ENCODE measurements at regions not wholly inside any gene's neighbourhood (a gene's known extent, or its start where the extent isn't known, plus 50 kb on each side); places are given as distances from the start of the nearest gene placed in this dataset.

DNA sequence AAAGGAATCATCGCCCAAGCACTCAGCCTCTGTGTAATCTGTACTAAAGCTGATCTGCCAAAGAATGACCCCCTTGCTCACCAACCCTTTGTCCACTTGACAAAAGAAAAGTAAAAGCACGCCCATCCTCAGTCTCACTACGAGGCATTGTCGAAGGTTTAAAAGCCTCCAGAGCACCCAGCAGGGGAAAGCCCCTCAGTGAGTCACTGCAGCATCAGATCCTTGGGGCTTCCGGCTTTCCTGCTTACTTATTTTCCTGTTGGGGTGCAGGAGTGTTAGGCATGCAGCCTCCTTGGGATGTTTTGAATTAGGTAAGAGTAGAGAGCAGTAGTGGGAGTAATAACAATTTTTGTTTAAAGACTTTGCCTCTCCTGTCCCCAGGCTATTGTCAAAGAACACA, 216.1 kb downstream of the MTHFS start:
- TF ChIP-seq ELK4 (IDR thresholded peaks at IDR 0.05; ENCODE audit: borderline replicate concordance, low read depth, low read length) (no peak), ZNF10 (tag by site-specific recombination; IDR thresholded peaks at IDR 0.05) (no peak), ZNF600 (tag by site-specific recombination; IDR thresholded peaks at IDR 0.05) (no peak)
- Histone ChIP-seq H3K4me3 (ENCODE audit: low read depth, low read length) (no peak overlapping the region), H3K36me3 (ENCODE audit: control insufficient read depth in 2 of 2, insufficient read depth in 1 of 2, low read length in 2 of 2) (no peaks in the 10 kb centered on the region), H3K27ac (ENCODE audit: extremely low read depth, low read depth, low read length) (no peak overlapping the region), H3K9me3 (ENCODE audit: control insufficient read depth, insufficient read depth, low read depth, low read length) (no peaks in the 10 kb centered on the region), H3K4me1 (ENCODE audit: control insufficient read depth, insufficient read depth, low read length) (no peaks in the 10 kb centered on the region)
- ChIA-PET CTCF (no interaction called here), POLR2A (no interaction called here)

GRCh38 chr15:79682285-79682684, 214.5 kb downstream of the MTHFS start:
- no peaks in the 10 kb centered on the region for H3K36me3 ChIP-seq (ENCODE audit: control insufficient read depth in 2 of 2, insufficient read depth in 1 of 2, low read length in 2 of 2)
- no peak overlapping the region for H3K4me3 ChIP-seq (ENCODE audit: low read depth, low read length)
- POLR2A ChIA-PET: no interaction called here
- H3K4me1 ChIP-seq (ENCODE audit: control insufficient read depth, insufficient read depth, low read length): no peaks in the 10 kb centered on the region
- CTCF ChIA-PET: no interaction called here
- TF ChIP-seq ZNF548 (tag by site-specific recombination; IDR thresholded peaks at IDR 0.05) (no peak), EGR2 (tag by site-specific recombination; IDR thresholded peaks at IDR 0.05; ENCODE audit: low read depth) (no peak), ZNF558 (tag by site-specific recombination; IDR thresholded peaks at IDR 0.05) (no peak), ZNF660 (tag by site-specific recombination; IDR thresholded peaks at IDR 0.05) (no peak), GLI2 (tag by site-specific recombination; IDR thresholded peaks at IDR 0.05; ENCODE audit: borderline replicate concordance, low read depth) (no peak), ZNF449 (tag by site-specific recombination; IDR thresholded peaks at IDR 0.05) (no peak), ZNF549 (tag by site-specific recombination; IDR thresholded peaks at IDR 0.05) (no peak), ZNF596 (tag by site-specific recombination; IDR thresholded peaks at IDR 0.05) (no peak), ZNF677 (tag by site-specific recombination; IDR thresholded peaks at IDR 0.05) (no peak), ZNF585B (tag by site-specific recombination; IDR thresholded peaks at IDR 0.05) (no peak)
- TF ChIP-seq, protein P1, sequence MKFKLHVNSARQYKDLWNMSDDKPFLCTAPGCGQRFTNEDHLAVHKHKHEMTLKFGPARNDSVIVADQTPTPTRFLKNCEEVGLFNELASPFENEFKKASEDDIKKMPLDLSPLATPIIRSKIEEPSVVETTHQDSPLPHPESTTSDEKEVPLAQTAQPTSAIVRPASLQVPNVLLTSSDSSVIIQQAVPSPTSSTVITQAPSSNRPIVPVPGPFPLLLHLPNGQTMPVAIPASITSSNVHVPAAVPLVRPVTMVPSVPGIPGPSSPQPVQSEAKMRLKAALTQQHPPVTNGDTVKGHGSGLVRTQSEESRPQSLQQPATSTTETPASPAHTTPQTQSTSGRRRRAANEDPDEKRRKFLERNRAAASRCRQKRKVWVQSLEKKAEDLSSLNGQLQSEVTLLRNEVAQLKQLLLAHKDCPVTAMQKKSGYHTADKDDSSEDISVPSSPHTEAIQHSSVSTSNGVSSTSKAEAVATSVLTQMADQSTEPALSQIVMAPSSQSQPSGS (tag by site-specific recombination; IDR thresholded peaks at IDR 0.05; ENCODE audit: low read depth): no peak
- H3K27ac ChIP-seq (ENCODE audit: extremely low read depth, low read depth, low read length): no peak overlapping the region
- H3K9me3 ChIP-seq (ENCODE audit: control insufficient read depth, insufficient read depth, low read depth, low read length): no peaks in the 10 kb centered on the region

GRCh38 chr15:79682851-79683288, 213.9 kb downstream of the MTHFS start:
- Histone ChIP-seq H3K36me3 (ENCODE audit: control insufficient read depth in 2 of 2, insufficient read depth in 1 of 2, low read length in 2 of 2) (no peaks in the 10 kb centered on the region), H3K27ac (ENCODE audit: extremely low read depth, low read depth, low read length) (no peak overlapping the region), H3K4me1 (ENCODE audit: control insufficient read depth, insufficient read depth, low read length) (no peaks in the 10 kb centered on the region), H3K4me3 (ENCODE audit: low read depth, low read length) (no peak overlapping the region), H3K9me3 (ENCODE audit: control insufficient read depth, insufficient read depth, low read depth, low read length) (no peaks in the 10 kb centered on the region)
- ChIA-PET POLR2A (no interaction called here), CTCF (no interaction called here)
- TF ChIP-seq ZNF660 (tag by site-specific recombination; IDR thresholded peaks at IDR 0.05) (no peak), HOXA7 (CRISPR knock-in tag; IDR thresholded peaks at IDR 0.05; ENCODE audit: borderline replicate concordance) (no peak), ZNF221 (tag by site-specific recombination; IDR thresholded peaks at IDR 0.05; ENCODE audit: borderline replicate concordance) (no peak), EGR2 (tag by site-specific recombination; IDR thresholded peaks at IDR 0.05; ENCODE audit: low read depth) (no peak), PBX3 (CRISPR knock-in tag; IDR thresholded peaks at IDR 0.05) (no peak), KLF16 (tag by site-specific recombination; IDR thresholded peaks at IDR 0.05) (no peak), ZFP41 (tag by site-specific recombination; IDR thresholded peaks at IDR 0.05; ENCODE audit: borderline replicate concordance) (no peak), ZNF366 (tag by site-specific recombination; conservative IDR thresholded peaks at IDR 0.05) (no peak)
- TF ChIP-seq, protein P2, sequence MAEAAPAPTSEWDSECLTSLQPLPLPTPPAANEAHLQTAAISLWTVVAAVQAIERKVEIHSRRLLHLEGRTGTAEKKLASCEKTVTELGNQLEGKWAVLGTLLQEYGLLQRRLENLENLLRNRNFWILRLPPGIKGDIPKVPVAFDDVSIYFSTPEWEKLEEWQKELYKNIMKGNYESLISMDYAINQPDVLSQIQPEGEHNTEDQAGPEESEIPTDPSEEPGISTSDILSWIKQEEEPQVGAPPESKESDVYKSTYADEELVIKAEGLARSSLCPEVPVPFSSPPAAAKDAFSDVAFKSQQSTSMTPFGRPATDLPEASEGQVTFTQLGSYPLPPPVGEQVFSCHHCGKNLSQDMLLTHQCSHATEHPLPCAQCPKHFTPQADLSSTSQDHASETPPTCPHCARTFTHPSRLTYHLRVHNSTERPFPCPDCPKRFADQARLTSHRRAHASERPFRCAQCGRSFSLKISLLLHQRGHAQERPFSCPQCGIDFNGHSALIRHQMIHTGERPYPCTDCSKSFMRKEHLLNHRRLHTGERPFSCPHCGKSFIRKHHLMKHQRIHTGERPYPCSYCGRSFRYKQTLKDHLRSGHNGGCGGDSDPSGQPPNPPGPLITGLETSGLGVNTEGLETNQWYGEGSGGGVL (tag by site-specific recombination; IDR thresholded peaks at IDR 0.05): no peak
- TF ChIP-seq, protein P3, sequence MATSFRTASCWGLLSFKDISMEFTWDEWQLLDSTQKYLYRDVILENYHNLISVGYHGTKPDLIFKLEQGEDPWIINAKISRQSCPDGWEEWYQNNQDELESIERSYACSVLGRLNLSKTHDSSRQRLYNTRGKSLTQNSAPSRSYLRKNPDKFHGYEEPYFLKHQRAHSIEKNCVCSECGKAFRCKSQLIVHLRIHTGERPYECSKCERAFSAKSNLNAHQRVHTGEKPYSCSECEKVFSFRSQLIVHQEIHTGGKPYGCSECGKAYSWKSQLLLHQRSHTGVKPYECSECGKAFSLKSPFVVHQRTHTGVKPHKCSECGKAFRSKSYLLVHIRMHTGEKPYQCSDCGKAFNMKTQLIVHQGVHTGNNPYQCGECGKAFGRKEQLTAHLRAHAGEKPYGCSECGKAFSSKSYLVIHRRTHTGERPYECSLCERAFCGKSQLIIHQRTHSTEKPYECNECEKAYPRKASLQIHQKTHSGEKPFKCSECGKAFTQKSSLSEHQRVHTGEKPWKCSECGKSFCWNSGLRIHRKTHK (tag by site-specific recombination; IDR thresholded peaks at IDR 0.05): no peak
